T-helper 1 cell (primary cell): ENCODE measurements at regions not wholly inside any gene's neighbourhood (a gene's known extent, or its start where the extent isn't known, plus 50 kb on each side); places are given as distances from the start of the nearest gene placed in this dataset.
A peak's percentile ranks its signal among the peaks of the same experiment; 100 is the strongest.
"Not testable (repeated sequence)": the region's sequence is repeated elsewhere in the genome, so short reads cannot be mapped to it uniquely, and the experiment has no call there.

Experiments
- DNase-seq, 5 donors: peaks; one replicate each; pipeline ENCODE4 v3.0.0-alpha.2; 2012 to 2020

DNA sequence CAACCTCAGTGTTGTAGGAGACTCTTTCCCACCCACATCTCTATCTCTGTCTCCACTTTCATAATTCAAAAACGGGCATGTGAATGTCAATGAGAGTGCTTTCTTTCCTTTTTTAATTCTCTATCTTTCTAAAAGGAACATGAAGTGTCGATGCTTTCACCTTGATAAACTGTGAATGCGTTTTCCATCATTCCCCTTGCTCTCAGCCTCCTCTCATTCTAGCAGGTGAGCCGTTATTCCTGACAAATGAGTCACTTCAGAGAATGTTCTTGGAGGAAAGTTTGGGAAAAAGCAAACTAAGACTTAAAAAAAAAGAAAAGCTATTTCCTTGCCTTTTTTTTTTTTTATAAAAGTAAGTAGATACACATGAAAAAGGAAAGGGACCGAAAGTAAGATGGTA is 226.0 kb upstream of the C1orf87 start:
- no peak for DNase-seq

DNA sequence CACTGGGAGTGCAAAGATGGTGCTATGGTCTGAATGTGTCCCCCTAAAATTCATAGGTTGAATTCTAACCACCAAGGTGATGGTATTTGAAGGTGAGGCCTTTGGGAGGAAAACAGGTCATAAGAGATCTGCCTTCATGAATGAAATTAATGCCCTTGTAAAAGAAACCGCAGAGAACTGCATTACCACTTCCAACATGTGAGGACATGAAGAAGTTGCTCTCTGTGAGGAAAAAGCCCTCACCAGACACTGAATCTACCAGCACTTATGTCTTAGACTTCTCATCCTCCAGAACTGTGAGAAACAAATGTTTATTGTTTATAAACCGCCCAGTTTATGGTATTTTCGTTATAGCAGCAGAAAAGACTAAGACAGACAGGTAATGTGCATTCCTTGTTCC is 224.7 kb upstream of the C1orf87 start:
- no peak for DNase-seq

DNA sequence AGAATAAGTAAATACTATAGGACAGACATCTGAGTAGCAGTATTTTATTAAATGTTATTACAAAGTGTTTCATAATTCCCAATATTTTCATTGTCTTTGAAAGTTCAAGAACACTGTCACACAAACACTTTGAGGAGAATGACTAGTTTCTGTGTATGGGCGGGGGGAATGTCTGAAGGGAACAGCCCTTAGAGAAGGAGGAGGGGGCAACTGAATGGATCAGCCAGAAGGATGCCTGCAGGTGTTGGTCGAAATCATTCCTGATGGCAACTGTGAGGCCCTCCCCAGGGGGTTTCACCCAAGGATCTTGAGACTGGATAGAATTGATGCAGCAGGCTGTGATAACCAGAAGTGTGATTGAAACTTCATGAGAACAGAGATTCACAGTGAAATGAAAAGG is 223.2 kb upstream of the C1orf87 start:
- DNase-seq = no peak

DNA sequence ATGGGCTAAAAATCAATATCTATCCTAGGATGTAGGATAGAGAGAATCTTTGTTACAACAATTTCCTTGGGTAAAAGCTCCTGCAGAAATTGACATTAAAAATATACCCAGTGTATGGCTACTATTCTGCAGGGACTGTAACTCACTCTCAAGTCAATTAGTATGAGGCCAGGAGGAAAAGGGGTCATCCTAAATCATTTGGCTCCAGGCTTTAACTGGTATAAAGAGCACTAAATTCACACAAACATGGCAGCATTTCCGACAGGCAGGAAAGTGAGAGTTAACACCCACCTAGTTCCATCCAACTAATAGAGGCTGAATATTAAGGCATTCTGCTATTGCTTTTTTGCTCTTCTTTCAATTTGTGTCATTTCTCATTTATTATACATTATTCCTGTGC is 218.6 kb upstream of the C1orf87 start:
- no peak for DNase-seq

DNA sequence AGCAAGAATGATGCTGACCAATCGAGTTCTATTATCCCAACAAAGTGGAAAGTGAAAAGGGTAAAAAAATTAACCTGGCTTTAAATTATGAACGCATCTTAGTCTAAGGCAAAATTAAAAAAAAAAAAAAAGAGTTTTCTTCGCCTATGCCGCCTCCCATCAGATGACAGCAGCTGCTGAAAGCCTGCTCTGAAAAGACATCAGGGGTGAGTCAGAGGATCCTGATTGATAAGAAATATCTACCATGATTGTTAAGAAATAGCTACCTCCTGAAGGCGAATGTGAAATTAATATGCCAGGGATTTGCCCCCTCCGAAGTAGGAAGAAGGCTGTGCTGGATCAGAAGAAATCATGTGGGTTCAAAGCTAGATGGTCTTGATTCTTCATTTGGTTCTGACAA is 216.8 kb upstream of the C1orf87 start:
- DNase-seq = no peak

DNA sequence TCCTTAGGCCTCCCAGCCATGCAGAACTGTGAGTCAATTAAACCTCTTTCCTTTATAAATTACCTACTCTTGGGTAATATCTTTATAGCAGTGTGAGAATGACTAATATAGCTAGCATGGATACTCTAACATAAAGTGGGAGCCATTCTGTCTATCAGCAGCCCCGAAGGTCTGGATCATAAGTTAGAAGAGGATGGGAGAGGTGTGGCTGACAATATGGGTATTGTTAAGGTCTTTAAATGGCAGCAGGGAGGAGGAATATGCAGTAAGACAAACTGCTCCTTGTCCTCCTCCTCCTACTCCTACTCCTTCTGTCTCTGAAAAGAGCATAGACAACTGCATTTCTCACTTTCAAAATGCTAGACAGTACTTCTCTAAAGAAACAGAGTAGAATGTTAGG is 214.0 kb upstream of the C1orf87 start:
- no peak for DNase-seq

DNA sequence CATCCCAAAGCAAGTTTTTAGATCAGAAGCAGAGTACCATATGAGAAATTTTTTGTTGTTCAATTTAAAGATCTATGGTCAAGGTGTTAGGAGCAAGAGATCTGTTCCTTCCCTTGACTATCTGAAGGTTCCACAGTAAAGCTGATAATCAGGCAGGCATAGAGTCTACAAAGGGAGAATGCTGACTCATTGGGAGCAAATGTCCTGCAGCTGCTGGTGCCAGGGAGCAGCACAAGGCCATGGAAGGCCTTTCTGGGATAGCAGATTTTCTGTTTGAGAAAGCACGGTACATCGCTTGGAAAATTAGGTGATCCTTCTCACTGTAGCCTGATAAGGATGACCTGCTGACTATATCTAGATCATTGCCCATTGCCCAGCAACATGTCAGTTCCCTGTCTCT is 210.1 kb upstream of the C1orf87 start:
- DNase-seq = no peak

DNA sequence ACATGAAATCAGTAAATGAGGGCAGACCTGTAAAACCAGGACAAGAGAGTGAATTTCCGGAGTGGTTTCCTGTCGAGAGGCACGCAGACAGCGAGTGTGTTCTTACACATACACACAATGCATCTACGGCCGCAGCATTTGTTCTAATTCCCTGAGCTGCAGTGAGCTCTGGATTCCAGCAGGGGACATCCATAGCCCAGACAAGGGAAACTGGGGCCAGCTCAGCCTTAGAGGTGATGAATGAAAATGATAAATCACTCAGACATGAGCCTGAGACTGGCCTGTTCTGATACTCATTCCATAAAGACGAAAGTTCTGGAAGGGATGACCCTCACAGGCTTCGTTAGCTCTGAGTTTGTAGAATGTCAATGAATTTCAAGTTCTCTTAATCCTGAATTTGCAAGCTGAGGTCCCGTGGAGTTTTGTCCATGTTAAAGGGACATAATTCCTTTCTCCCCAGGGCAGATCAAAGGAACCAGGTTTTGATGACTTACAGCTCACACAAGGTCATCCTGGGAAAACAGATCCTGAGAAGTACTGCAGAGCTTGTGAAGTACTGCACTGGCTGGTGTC is 207.9 kb upstream of the C1orf87 start:
- DNase-seq = peak in 1 of 5 donors; percentile 24

DNA sequence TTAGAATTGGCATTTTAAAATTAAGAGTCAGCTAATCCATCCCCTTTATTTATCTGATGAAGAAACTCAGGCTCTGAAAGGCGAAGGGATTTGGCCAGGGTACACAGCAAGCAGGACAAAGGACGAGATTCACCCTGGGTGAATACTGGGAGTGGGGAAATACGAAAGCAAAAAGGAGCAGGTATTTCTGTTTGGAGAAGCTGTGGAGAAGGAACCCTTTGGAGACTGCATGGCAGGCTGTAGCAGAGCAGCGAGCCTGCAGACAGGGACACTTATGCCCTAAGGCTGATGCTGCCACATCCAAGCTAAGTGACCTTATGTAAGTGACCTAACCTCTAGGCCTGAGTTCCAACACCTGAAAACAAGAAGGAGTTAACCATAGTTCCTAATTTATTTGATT is 207.2 kb upstream of the C1orf87 start:
- no peak for DNase-seq

DNA sequence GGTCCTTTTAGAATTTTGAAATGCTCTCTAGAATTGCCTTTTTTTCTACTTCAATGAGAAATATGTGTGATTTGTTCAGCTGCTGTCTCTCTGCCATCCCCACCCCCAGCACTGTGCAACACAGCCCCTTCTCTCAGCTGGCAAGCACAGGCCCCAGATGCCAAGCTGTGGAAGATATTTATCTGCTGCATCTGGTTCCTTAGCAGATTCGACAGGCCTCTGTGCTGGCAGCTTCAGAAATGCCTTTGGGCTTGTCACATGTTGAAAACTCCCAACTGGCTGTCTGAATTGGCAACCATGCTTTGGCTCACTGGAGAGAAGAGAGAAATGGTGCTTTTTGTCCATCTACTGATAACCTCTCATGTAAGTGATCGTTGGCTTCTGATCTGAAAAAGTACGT is 206.7 kb upstream of the C1orf87 start:
- DNase-seq = no peak

DNA sequence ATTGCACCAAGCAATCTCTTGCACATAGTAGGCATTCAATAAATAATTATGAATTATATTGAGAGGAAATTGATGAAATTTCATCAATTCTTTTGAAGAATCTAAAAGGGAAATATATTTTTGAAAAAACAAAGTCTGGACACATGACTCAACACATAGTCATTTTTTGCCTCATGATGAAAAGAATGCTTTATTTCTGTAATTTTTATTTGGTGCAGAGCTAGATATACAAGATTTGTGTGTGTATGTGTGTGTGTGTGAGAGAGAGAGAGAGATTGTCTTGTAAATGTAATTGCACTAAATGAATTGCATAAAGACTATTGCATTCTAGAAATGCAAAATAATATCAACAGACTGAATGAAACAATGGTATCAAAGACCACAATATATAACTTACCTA is 206.2 kb upstream of the C1orf87 start:
- DNase-seq = no peak

DNA sequence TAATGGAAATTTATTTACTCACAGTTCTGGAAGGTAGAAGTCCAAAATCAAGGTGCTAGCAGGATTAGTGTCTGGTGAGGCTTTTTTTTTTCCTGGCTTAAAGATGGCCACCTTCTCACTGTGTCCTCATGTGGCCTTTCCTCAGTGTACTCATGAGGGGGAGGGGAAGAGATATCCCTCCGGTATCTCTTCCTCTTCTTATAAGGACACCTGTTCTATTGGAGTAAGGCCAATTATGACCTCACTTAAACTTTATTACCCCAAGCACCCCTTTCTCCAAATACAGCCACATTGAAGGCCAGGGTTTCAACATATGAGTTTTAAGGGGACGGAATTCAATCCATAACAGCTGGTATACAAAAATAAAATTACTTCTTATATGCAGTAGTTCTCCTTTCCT is 203.7 kb upstream of the C1orf87 start:
- no peak for DNase-seq

DNA sequence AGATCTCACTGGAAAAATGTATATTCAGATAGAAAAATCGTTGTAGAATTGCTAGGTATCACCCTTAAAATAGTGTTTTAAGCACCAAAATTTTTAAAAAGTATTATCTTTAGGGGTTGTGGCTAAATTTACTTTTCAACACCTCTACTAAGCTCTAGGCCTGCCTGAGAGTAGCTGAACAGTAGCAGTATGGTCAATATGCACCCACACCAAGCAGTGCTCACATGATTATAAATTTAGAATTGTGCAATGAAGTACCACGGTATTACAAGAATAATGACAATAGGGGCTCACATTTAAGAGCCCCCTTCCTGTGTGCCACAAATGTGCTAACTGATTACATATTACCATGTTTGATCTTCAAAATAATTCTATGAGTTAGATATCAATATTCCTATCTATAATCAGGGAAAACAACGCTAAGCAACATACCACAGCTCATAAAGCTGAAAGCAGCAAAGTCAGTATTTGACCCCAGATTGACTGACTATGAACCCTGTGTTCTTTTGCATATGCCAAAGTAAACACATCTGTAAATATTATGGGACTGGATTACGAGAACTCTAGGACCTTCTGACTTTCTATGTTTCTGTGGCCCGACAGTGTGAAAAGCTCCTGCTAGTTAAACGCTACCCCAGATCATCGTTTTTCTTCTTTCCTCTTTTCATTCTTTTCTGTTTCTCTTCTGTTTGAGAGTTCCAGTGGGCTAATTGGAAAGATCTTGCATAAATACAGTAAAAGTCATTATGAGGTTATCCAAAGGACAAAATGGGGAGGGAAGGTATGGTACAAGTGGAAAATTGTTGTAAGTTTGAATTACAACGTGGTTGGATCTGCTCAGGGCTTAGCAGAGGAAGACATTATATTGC is 201.1 kb upstream of the C1orf87 start:
- no peak for DNase-seq

DNA sequence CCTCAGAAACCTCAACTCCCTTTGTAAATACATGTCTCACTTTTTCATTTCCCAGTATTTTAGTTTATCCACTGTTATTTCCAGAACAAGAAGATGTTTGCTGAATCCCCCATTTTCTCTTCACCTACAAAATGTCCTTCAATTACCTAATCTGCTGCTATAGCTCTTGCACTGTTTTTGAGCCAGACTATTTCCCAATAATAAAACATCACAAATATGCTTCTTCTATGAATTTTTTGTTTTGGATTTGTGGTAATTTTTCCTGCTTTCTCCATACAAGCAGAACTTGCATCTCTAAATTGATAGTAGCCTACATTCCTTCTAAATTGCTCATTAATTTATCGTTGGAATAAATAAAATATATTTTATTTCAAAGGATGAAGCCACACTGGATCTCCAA is 199.6 kb upstream of the C1orf87 start:
- DNase-seq = no peak

DNA sequence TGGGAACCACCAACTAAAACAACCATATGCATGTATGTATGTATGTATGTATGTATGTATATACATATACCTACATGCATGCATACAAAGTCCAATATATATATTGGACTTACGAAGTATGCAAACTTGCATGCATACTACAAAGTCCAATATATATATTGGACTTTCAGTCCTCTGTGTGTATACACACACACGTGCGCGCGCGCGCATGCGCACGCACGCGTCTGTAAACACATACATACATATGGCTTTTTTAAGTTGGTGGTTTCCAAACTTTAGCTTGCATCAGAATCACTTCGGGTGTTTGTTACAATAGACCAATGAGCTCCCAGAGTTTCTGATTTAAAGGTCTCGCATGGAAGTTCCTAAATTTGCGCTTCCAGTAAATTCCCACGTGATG is 197.5 kb upstream of the C1orf87 start:
- no peak for DNase-seq

DNA sequence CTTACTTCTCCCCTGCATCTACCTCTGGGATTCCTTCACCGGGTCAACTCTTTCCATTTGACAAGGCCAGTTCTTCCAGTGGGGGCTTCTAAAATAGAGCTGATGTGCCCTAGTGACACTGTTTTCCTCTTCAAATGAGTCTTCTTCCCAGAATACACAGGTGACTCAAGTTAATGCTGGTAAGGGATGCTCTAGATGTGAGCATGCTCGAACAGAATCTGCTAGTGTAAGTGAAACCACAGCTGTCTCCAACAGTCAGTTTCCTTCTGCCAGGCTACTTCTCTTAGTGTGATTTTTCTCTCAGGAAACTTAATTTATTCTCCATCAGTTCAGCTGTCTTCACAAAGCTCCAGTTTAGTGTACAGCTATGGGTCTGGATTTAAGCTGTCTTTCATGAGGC is 194.9 kb upstream of the C1orf87 start:
- DNase-seq = no peak

DNA sequence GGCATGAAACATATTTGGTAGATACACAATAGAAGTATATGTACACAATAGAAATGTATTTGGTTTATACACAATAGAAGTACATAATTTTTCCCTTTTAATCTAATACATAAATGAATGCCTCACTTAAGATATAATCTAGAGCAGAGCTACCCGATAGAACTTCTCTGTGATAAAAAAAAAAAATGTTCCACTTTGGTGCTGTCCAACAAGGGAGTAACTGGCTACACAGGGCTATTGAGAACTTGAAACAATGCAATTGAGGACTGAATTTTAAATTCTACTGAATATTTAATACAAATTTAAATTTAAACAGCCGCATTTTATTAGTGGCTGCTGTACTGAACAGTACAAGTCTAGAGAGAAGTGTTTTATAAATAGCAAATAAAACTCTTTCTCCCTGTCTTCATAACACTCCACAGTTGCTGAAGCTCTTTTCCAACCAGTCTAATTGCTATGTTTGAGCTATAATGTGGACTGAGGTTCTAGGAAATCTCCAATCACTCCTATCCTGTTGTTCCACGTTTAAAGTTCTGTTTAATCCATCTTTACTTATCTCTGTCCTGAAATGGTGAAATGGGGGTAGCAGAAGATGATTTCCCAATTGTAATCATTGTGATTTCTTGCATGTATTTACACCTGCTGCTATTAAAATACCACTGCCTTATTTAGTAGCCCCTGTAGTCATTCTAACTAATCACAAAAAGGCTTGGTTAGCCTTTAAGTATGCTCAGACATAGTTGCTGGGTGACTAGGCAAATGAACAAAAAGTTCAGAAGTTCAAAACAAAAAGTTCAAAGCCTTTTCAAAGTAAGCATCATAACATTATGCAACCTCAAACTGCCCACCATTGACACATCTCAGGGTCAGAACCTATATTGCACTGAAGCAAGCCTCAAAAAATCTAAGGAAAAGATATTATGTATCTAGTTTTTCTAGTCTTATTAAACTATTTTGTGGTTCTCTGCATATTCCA is 192.3 kb upstream of the C1orf87 start:
- DNase-seq = no peak

DNA sequence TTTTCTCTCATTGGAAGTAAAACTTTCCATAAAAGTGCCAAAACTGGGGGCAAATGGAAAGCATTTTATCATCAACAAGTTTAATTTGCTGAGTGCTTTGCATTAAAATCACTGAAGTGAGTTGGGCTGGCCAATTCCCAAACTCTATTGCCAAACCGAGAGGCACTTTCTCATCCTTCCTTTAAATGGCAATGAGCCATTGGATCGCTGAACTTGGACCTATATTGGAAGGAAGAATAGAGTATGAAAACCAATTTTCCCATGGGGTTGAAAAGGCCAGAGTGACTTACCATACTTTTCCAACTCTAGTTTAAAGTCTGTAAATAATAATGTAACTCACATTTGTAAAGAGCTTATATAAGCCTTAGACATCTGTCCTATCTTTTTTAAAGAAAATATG is 189.1 kb upstream of the C1orf87 start:
- no peak for DNase-seq

DNA sequence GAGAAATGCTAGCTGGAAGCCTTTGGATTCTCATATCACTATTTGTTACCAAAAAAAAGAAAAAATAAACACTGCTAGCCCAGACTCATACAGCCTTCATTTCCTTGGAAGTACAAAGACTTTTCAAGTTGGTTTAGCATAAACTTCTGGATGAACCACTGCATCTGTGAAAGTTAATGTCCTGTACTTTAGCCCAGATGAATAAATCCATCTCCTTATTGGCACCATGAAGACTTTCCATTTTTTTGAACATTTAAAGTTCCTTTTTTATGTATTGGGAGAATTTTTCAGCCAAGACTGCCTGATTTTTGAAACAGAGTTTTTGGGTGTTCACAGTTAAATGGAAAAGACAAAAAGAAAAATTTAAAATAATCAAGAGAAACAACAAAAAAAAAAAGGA is 184.0 kb upstream of the C1orf87 start:
- DNase-seq = no peak

DNA sequence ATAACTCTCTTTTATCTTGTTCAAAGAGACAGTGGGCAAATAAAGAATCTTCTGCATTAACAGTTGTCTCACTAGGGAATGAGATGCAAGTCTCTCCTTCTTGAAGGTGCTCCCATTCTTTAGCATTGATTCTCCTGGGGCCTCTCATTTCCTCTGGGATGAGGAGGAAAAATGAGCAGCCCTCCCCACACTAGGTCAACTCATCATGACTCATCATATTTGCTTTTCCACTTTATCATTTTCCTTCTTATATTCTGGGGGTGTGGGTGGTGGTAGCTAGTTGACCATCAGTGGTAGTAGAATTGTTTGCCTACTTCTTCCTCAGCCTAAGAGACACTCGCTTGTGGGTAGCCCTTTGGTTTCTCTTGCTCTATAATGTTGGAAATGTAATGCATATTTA is 182.0 kb upstream of the C1orf87 start:
- DNase-seq = no peak

DNA sequence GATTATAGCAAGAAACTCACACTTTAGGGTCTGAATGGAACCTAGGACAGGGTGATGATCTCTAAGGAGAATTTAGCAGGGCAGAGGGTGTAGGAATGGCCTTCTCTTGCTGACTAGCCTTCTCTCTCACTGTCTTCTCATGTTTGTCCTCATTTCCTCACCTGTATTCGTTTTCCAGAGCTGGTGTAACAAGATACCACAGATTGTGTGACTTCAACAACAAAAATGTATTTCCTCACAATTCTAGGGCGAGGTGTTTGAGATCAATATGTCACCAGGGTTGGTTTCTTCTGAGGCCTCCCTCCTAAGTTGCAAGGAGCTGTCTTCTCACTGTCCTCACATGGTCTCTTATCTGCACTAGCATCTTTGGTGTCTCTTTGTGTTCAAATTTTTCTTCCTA is 177.9 kb upstream of the C1orf87 start:
- no peak for DNase-seq

DNA sequence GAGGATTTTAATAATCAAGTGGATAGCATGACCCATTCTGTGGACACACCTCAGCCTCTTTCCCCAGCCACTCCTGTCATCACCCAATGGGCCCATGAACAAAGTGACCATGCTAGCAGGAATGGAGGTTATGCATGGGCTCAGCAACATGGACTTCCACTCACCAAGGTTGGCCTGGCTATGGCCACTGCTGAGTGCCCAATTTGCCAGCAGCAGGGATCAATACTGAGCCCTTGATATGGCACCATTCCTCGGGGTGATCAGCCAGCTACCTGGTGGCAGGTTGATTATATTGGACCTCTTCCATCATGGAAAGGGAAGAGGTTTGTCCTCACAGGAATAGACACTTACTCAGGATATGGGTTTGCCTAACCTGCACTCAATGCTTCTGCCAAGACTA is 173.9 kb upstream of the C1orf87 start:
- not testable (repeated sequence) for DNase-seq

DNA sequence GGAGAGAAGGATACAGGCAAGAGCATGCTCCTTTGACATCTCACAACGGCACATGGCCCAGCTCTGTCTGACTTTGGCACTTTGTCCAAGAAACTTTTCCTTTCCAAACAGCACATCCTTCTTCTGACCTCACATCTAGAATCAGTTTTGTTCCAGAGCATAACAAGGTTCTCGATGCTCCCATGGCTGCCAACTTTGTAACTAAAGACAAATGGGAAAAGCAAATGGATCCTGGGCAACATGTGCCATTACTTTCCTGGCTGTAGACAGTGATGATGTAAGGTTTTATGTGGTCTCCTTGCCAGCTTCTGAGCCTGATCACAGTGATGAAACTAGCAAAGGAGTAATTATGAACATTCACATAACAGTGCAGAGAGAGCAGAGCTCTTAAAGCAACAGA is 171.8 kb upstream of the C1orf87 start:
- DNase-seq = no peak

DNA sequence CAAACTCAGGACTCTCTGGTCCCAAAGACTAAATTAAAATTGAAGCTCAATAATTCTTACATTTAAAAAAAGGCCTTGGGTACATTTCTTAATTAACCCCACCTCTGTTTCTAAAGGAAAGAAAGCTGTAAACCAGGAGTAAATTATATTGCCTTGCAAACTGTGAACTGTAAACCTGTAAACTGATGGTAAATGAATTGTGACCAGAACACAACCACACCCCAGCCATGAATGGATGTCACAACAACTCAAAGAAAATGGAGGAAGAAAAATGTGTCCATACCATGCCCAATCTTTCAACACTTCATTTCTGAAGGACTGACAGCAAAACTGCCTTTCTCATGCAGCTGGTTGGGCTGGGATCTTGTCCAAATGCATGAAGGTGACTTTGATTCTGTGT is 171.3 kb upstream of the C1orf87 start:
- DNase-seq = no peak
